GM19397 (cell line): ENCODE measurements at regions not wholly inside any gene's neighbourhood (a gene's known extent, or its start where the extent isn't known, plus 50 kb on each side); places are given as distances from the start of the nearest gene placed in this dataset.
"Not testable (repeated sequence)": the region's sequence is repeated elsewhere in the genome, so short reads cannot be mapped to it uniquely, and the experiment has no call there.

ENCODE experiments used
- ATAC-seq: cut with Tn5 transposase; IDR thresholded peaks from one replicate; pipeline ENCODE4 v1.9.1; 2021; ENCODE audit warnings: mild to moderate bottlenecking, moderate library complexity; ENCODE audit not compliant: unreplicated experiment

GRCh38 chrX:151042842-151043241 lies 59.7 kb downstream of the HMGB3 start:
- no peak for ATAC-seq

GRCh38 chrX:151066373-151066772 lies 83.2 kb downstream of the HMGB3 start:
- not testable (repeated sequence) for ATAC-seq

GRCh38 chrX:151073767-151074166 lies 90.6 kb downstream of the HMGB3 start:
- no peak for ATAC-seq

- ATAC-seq: no peak
Observed at GRCh38 chrX:151081016-151081415, 95.4 kb upstream of the GPR50 start.

- peak; percentile 87 for ATAC-seq
Observed at GRCh38 chrX:151082077-151082948, 94.1 kb upstream of the GPR50 start.

GRCh38 chrX:151084454-151084853 lies 91.9 kb upstream of the GPR50 start:
- ATAC-seq: no peak

- no peak for ATAC-seq
Observed at GRCh38 chrX:151085207-151085606, 91.2 kb upstream of the GPR50 start.

GRCh38 chrX:151088221-151088620 lies 88.2 kb upstream of the GPR50 start:
- no peak for ATAC-seq

- ATAC-seq: no peak
Observed at GRCh38 chrX:151099001-151099400, 77.4 kb upstream of the GPR50 start.

GRCh38 chrX:151100799-151101198 lies 75.6 kb upstream of the GPR50 start:
- ATAC-seq: no peak

- ATAC-seq: not testable (repeated sequence)
Observed at GRCh38 chrX:151113200-151113599, 63.2 kb upstream of the GPR50 start.
